ENCODE measurements at regions not wholly inside any gene's neighbourhood (a gene's known extent, or its start where the extent isn't known, plus 50 kb on each side); places are given as distances from the start of the nearest gene placed in this dataset.

- peak; percentile 62 to 93 (median 75) for TF ChIP-seq CTCF (IDR thresholded peaks at IDR 0.05)
- no peak for TF ChIP-seq POLR2A (IDR thresholded peaks at IDR 0.05)
- no peak for TF ChIP-seq EP300 (IDR thresholded peaks at IDR 0.05)
- TF ChIP-seq POLR2AphosphoS5 (IDR thresholded peaks at IDR 0.05) = peak; percentile 12
Observed at GRCh38 chr5:4879693-4880303, 260.3 kb upstream of the ADAMTS16 start.
